GM18502 (cell line): ENCODE measurements at regions not wholly inside any gene's neighbourhood (a gene's known extent, or its start where the extent isn't known, plus 50 kb on each side); places are given as distances from the start of the nearest gene placed in this dataset.
A peak's percentile ranks its signal among the peaks of the same experiment; 100 is the strongest.

Experiments used
- ATAC-seq: cut with Tn5 transposase; IDR thresholded peaks from one replicate; pipeline ENCODE4 v1.9.1; 2021; ENCODE audit warnings: mild to moderate bottlenecking; ENCODE audit not compliant: unreplicated experiment, poor library complexity

- no peak for ATAC-seq
Measured at GRCh38 chr12:92442782-92443181, 260.0 kb upstream of the PLEKHG7 start.

- no peak for ATAC-seq
Measured at GRCh38 chr12:92440072-92440471, 262.7 kb upstream of the PLEKHG7 start.

- no peak for ATAC-seq
Measured at GRCh38 chr12:92439420-92439805, 263.4 kb upstream of the PLEKHG7 start.

GRCh38 chr12:92438641-92439419 lies 264.0 kb upstream of the PLEKHG7 start:
- no peak for ATAC-seq

- ATAC-seq = no peak
Measured at GRCh38 chr12:92437452-92437851, 265.3 kb upstream of the PLEKHG7 start.

- ATAC-seq = no peak
Measured at GRCh38 chr12:92436856-92437255, 265.9 kb upstream of the PLEKHG7 start.

GRCh38 chr12:92434607-92435025 lies 268.2 kb upstream of the PLEKHG7 start:
- no peak for ATAC-seq

GRCh38 chr12:92432724-92433441 lies 269.9 kb upstream of the PLEKHG7 start:
- ATAC-seq = peak; percentile 78

- ATAC-seq = peak; percentile 62
Measured at GRCh38 chr12:92431146-92431545, 271.6 kb upstream of the PLEKHG7 start.

GRCh38 chr12:92426332-92426731 lies 276.5 kb upstream of the PLEKHG7 start:
- no peak for ATAC-seq

- ATAC-seq = no peak
Measured at GRCh38 chr12:92425165-92425564, 277.6 kb upstream of the PLEKHG7 start.

- no peak for ATAC-seq
Measured at GRCh38 chr12:92424338-92424737, 278.5 kb upstream of the PLEKHG7 start.

GRCh38 chr12:92421701-92422100 lies 276.1 kb upstream of the BTG1 start:
- no peak for ATAC-seq

- ATAC-seq = no peak
Measured at GRCh38 chr12:92421042-92421441, 275.4 kb upstream of the BTG1 start.

- ATAC-seq = no peak
Measured at GRCh38 chr12:92419201-92419600, 273.6 kb upstream of the BTG1 start.

- ATAC-seq = no peak
Measured at GRCh38 chr12:92418381-92418780, 272.7 kb upstream of the BTG1 start.

- no peak for ATAC-seq
Measured at GRCh38 chr12:92417373-92417772, 271.7 kb upstream of the BTG1 start.

- no peak for ATAC-seq
Measured at GRCh38 chr12:92416385-92416812, 270.8 kb upstream of the BTG1 start.

GRCh38 chr12:92414170-92415070 lies 268.8 kb upstream of the BTG1 start:
- no peak for ATAC-seq

- ATAC-seq = no peak
Measured at GRCh38 chr12:92413286-92413685, 267.6 kb upstream of the BTG1 start.

- no peak for ATAC-seq
Measured at GRCh38 chr12:92412856-92413255, 267.2 kb upstream of the BTG1 start.
